ENCODE measurements at regions not wholly inside any gene's neighbourhood (a gene's known extent, or its start where the extent isn't known, plus 50 kb on each side); places are given as distances from the start of the nearest gene placed in this dataset.

- TF ChIP-seq POLR2A (IDR thresholded peaks at IDR 0.05; ENCODE audit: low read depth, low read length) = no peak
- no peak for FAIRE-seq
- no peak for DNase-seq (ENCODE audit: insufficient read length, low spot score)
These were observed 310.2 kb downstream of the ARL6IP6 start for GRCh38 chr2:153028626-153029025.

- no peak for DNase-seq (ENCODE audit: insufficient read length, low spot score)
- no peak for FAIRE-seq
- no peak for TF ChIP-seq POLR2A (IDR thresholded peaks at IDR 0.05; ENCODE audit: low read depth, low read length)
These were observed 309.1 kb downstream of the ARL6IP6 start for GRCh38 chr2:153027533-153027932.

GRCh38 chr2:153020201-153020600, 301.8 kb downstream of the ARL6IP6 start:
- no peak for FAIRE-seq
- no peak for TF ChIP-seq POLR2A (IDR thresholded peaks at IDR 0.05; ENCODE audit: low read depth, low read length)
- DNase-seq (ENCODE audit: insufficient read length, low spot score) = no peak

GRCh38 chr2:153005071-153005730, 286.8 kb downstream of the ARL6IP6 start:
- FAIRE-seq (no peak), DNase-seq (ENCODE audit: insufficient read length, low spot score) (no peak)
- TF ChIP-seq POLR2A (IDR thresholded peaks at IDR 0.05; ENCODE audit: low read depth, low read length) = no peak

GRCh38 chr2:153004627-153005026, 286.2 kb downstream of the ARL6IP6 start:
- no peak for TF ChIP-seq POLR2A (IDR thresholded peaks at IDR 0.05; ENCODE audit: low read depth, low read length)
- DNase-seq (ENCODE audit: insufficient read length, low spot score) (no peak), FAIRE-seq (no peak)

- no peak for TF ChIP-seq POLR2A (IDR thresholded peaks at IDR 0.05; ENCODE audit: low read depth, low read length)
- no peak for DNase-seq (ENCODE audit: insufficient read length, low spot score)
These were observed 255.7 kb downstream of the ARL6IP6 start for GRCh38 chr2:152974146-152974545.

GRCh38 chr2:152971685-152972084, 253.3 kb downstream of the ARL6IP6 start:
- FAIRE-seq (no peak), DNase-seq (ENCODE audit: insufficient read length, low spot score) (no peak)
- TF ChIP-seq POLR2A (IDR thresholded peaks at IDR 0.05; ENCODE audit: low read depth, low read length) = no peak

More at GRCh38 chr2:152974146-152974545, 255.7 kb downstream of the ARL6IP6 start:
- FAIRE-seq = no peak

GRCh38 chr2:152962446-152962845, 244.0 kb downstream of the ARL6IP6 start:
- DNase-seq (ENCODE audit: insufficient read length, low spot score) (no peak), FAIRE-seq (no peak)
- no peak for TF ChIP-seq POLR2A (IDR thresholded peaks at IDR 0.05; ENCODE audit: low read depth, low read length)

- DNase-seq (ENCODE audit: insufficient read length, low spot score) (no peak), FAIRE-seq (no peak)
- TF ChIP-seq POLR2A (IDR thresholded peaks at IDR 0.05; ENCODE audit: low read depth, low read length) = no peak
These were observed 242.9 kb downstream of the ARL6IP6 start for GRCh38 chr2:152961351-152961750.

- TF ChIP-seq POLR2A (IDR thresholded peaks at IDR 0.05; ENCODE audit: low read depth, low read length) = no peak
- DNase-seq (ENCODE audit: insufficient read length, low spot score) (no peak), FAIRE-seq (no peak)
These were observed 231.7 kb downstream of the ARL6IP6 start for GRCh38 chr2:152950126-152950525.

GRCh38 chr2:152944099-152944498, 225.7 kb downstream of the ARL6IP6 start:
- no peak for TF ChIP-seq POLR2A (IDR thresholded peaks at IDR 0.05; ENCODE audit: low read depth, low read length)
- no peak for DNase-seq (ENCODE audit: insufficient read length, low spot score)
- no peak for FAIRE-seq

GRCh38 chr2:152942940-152943440, 224.6 kb downstream of the ARL6IP6 start:
- FAIRE-seq (no peak), DNase-seq (ENCODE audit: insufficient read length, low spot score) (no peak)
- TF ChIP-seq POLR2A (IDR thresholded peaks at IDR 0.05; ENCODE audit: low read depth, low read length) = no peak

- FAIRE-seq = no peak
- no peak for TF ChIP-seq POLR2A (IDR thresholded peaks at IDR 0.05; ENCODE audit: low read depth, low read length)
- DNase-seq (ENCODE audit: insufficient read length, low spot score) = no peak
These were observed 212.1 kb downstream of the ARL6IP6 start for GRCh38 chr2:152930501-152930900.

- DNase-seq (ENCODE audit: insufficient read length, low spot score) (no peak), FAIRE-seq (no peak)
- TF ChIP-seq POLR2A (IDR thresholded peaks at IDR 0.05; ENCODE audit: low read depth, low read length) = no peak
These were observed 211.2 kb downstream of the ARL6IP6 start for GRCh38 chr2:152929628-152930027.
